Adrenal gland (tissue), 9 donors: ENCODE measurements at regions not wholly inside any gene's neighbourhood (a gene's known extent, or its start where the extent isn't known, plus 50 kb on each side); places are given as distances from the start of the nearest gene placed in this dataset.
A peak's percentile ranks its signal among the peaks of the same experiment; 100 is the strongest.
"Not testable (repeated sequence)": the region's sequence is repeated elsewhere in the genome, so short reads cannot be mapped to it uniquely, and the experiment has no call there.

Source experiments
- DNase-seq, 7 donors: peaks; one replicate each; pipeline ENCODE4 v3.0.0-alpha.2; 2019 to 2020
- H3K27ac ChIP-seq, 5 donors: fragments of 200-600 bp; sonication (generic) in 4 of 5; 1 replicate in 3 of 5; 2 replicates in 2 of 5; pipeline versions ENCODE4 v1.5.1 to v1.8.0; 2016 to 2020; ENCODE audit warnings: mild to moderate bottlenecking in 1 of 5
- H3K27me3 ChIP-seq: fragments of 200-600 bp; 2 replicates; pipeline ENCODE4 v1.8.0; 2021
- H3K36me3 ChIP-seq, 2 donors: fragments of 200-600 bp; replicated peaks in 1 of 2; 1 replicate in 1 of 2; 2 replicates in 1 of 2; pipeline versions ENCODE4 v1.5.1 to v1.8.0; 2018 to 2022
- H3K4me1 ChIP-seq, 2 donors: fragments of 200-600 bp; replicated peaks in 1 of 2; 1 replicate in 1 of 2; 2 replicates in 1 of 2; pipeline versions ENCODE4 v1.5.1 to v1.8.0; 2018 to 2021
- H3K4me3 ChIP-seq, 4 donors: fragments of 200-600 bp; sonication (generic) in 3 of 4; one replicate each; pipeline ENCODE4 v1.5.1; 2016 to 2018
- H3K9me3 ChIP-seq, 3 donors: fragments of 200-600 bp; sonication (generic) in 1 of 3; replicated peaks in 1 of 3; 1 replicate in 2 of 3; 2 replicates in 1 of 3; pipeline versions ENCODE4 v1.5.1 to v1.8.0; 2016 to 2021
- POLR2A ChIP-seq, 2 donors: fragments of 450-650 bp; IDR thresholded peaks; one replicate each; pipeline ENCODE4 v1.6.1; 2017; ENCODE audit warnings: antibody characterized with exemption in 2 of 2, mild to moderate bottlenecking in 2 of 2, moderate library complexity in 1 of 2
- WGBS, 4 donors: extraction: QIAGEN DNeasy Blood & Tissue Kit in 2 of 4; methylation state at CpG; one replicate each; pipeline versions ENCODE4 v1.1.5 to v1.1.7; 2013 to 2017; 5-methylcytosine and 5-hydroxymethylcytosine counted together
- intact Hi-C, 2 donors: fragments of 100-400 bp; cut with DNase I; formaldehyde crosslinking; loops; one replicate each; pipeline versions ENCODE4 v1.14.1 to v1.15.0; 2022 to 2023
- TF ChIP-seq, protein P1 (sequence below), 6 experiments: fragments of 450-650 bp in 4 of 6; fragments of 200-600 bp in 2 of 6; sonication (generic) in 1 of 6; IDR thresholded peaks; 1 replicate in 5 of 6; 2 replicates in 1 of 6; pipeline versions ENCODE4 v1.5.1 to v1.8.0; 2016 to 2021; ENCODE audit warnings: antibody characterized with exemption in 6 of 6, mild to moderate bottlenecking in 2 of 6, moderate library complexity in 1 of 6
- donor health status: healthy with polysubstance abuse.
- donor health status: Bipolar disorder and iron deficiency.
- donor health status: DM: yes; HTN: yes; CAD: no.
- donor health status: DM: no; HTN: no; CAD: no.
- donor health status: DM: no; HTN: no; CAD: no.

DNA sequence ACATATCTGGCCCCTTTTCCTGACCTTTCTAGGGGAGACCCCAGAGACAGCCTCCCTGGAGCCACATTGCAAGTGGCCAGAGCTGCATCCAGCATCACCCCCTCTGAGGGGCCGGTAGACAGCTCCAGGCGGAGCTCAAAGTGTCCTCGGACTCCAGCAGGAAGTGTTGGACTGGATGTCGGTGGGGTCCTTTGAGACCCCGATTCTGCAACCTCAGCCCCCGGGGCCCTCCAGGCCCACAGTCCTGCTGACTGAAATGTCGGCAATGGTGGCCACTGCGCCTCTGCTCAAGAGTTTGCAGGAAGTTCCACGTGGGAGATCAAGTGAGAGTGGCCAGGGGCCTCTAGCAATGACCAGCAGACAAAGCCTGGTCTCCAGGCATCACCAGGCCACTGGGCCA lies 115.9 kb upstream of the FOXD4L5 start:
- DNase-seq, result no peak
- Histone ChIP-seq H3K4me1 (no peaks in the 10 kb centered on the region), H3K9me3 (no peaks in the 10 kb centered on the region), H3K27me3 (no peaks in the 10 kb centered on the region), H3K4me3 (no peak overlapping the region), H3K36me3 (no peaks in the 10 kb centered on the region), H3K27ac (no peak overlapping the region)
- intact Hi-C loops, result no loop called here
- 75 to 81% (median 77%) methylated on average over 9 of the region's 9 CpGs for WGBS, 4 donors
- TF ChIP-seq, protein P1, sequence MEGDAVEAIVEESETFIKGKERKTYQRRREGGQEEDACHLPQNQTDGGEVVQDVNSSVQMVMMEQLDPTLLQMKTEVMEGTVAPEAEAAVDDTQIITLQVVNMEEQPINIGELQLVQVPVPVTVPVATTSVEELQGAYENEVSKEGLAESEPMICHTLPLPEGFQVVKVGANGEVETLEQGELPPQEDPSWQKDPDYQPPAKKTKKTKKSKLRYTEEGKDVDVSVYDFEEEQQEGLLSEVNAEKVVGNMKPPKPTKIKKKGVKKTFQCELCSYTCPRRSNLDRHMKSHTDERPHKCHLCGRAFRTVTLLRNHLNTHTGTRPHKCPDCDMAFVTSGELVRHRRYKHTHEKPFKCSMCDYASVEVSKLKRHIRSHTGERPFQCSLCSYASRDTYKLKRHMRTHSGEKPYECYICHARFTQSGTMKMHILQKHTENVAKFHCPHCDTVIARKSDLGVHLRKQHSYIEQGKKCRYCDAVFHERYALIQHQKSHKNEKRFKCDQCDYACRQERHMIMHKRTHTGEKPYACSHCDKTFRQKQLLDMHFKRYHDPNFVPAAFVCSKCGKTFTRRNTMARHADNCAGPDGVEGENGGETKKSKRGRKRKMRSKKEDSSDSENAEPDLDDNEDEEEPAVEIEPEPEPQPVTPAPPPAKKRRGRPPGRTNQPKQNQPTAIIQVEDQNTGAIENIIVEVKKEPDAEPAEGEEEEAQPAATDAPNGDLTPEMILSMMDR (IDR thresholded peaks at IDR 0.05), result no peak
- no peak for TF ChIP-seq POLR2A (IDR thresholded peaks at IDR 0.05)

DNA sequence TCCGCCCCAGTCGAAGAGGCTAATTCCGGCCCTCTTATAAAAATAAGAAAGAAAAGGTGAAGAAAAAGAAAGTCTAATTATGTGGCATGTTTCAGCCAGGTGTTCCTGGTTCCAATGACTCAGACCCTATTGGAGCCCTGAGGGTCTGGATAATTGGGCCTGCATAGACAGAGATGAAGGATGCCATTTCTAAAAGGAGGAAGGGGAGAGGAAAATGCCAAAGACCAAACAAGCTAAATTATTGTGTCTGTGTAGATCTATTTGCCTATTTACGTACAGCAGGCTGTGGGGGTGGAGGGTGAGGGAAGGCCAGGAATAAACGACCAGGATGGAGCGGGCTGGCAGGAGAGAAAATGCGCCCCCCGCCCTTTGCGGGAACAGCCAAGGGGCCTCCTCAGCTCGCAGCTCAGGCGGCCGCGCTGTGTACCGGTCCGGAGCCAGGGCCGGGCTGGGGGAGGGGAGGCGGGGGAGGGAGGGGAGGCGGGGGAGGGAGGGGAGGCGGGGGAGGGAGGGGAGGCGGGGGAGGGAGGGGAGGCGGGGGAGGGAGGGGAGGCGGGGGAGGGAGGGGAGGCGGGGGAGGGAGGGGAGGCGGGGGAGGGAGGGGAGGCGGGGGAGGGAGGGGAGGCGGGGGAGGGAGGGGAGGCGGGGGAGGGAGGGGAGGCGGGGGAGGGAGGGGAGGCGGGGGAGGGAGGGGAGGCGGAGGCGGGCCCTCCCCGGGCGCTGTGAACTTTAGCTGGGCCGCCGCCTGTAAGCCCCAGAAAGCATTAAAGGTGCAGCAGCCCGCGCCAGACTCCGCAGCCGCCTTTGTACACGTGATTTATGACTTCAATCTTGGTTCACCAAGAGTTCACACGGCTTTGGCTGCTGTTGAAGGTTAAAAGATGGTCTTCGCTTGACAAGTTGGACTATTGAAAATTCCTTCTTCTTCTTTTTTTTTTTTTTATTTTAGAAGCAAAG lies 113.0 kb upstream of the FOXD4L5 start:
- H3K36me3 ChIP-seq, H3K4me3 ChIP-seq, H3K27ac ChIP-seq, DNase-seq, H3K4me1 ChIP-seq, intact Hi-C loops, H3K27me3 ChIP-seq, H3K9me3 ChIP-seq: not testable (repeated sequence)
- 78 to 84% (median 81%) methylated on average over 17 to 29 of the region's 42 CpGs for WGBS, 4 donors

DNA sequence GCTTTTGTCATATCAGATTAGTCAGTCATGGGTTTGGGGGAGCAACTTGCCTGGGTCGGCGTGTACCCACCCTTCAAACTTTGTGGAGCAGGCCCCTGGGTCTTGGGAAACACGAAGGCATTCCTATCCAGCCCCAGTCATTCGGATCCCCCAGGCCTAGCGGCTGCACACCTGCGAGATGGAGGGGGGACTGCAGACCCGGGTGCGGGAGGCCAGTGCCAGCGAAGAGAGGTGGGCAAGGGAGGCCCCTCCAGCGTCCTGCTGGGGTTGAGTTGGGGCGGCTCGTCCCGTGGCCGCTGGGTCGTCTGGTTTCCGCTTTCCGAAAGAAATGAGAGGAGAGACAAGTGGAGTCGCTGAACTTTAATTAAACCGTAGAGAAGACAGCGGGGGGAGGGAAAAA lies 112.2 kb upstream of the FOXD4L5 start:
- not testable (repeated sequence) for H3K27ac ChIP-seq, DNase-seq
- 85 to 87% (median 86%) methylated on average over 16 to 20 of the region's 20 CpGs for WGBS, 4 donors

DNA sequence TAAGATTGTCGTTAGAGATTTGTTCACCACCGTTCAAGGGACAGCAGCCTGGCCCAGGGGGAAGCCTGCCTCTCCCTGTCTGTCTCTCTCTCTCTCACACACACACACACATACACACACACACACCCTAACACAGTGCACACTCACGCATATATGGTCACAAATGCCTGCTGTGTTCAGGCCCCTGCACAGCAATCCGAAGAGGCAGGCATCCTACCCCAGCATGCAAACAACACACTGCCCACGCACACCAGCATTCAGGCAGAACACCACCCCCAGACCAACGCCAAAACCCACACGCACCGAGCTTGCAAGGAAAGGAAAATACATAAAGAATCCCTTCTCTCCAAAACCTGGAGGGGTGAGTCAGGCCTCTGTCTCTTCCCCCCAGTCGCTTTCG lies 111.6 kb upstream of the FOXD4L5 start:
- DNase-seq, H3K36me3 ChIP-seq, H3K27ac ChIP-seq, H3K4me1 ChIP-seq, H3K4me3 ChIP-seq, H3K27me3 ChIP-seq, intact Hi-C loops, H3K9me3 ChIP-seq: not testable (repeated sequence)
- 63 to 78% (median 72%) methylated on average over 9 to 10 of the region's 10 CpGs for WGBS, 4 donors

More for the DNA sequence above, 112.2 kb upstream of the FOXD4L5 start:
- H3K36me3 ChIP-seq, H3K4me1 ChIP-seq, intact Hi-C loops, H3K27me3 ChIP-seq, H3K9me3 ChIP-seq, H3K4me3 ChIP-seq: not testable (repeated sequence)

DNA sequence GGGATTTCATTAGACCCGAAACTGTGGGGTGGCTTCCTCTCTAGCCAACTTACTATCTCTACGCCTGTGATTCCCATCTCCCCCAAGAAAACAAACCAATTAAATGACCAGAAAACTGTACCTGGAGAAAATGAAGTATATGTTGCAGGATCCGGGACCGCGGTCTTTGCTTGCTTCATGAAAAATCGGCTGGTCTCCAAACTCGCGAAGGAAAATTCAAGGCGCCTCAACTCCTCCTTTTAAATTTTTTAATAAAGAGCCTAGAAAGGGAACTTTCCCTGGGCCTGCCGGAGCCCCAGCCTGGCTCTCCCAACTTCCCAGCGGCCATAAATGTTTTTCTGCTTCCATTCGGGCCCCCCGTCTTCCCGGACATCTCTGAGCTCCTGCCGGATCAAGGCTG lies 110.8 kb upstream of the FOXD4L5 start:
- H3K4me1 ChIP-seq, intact Hi-C loops, H3K9me3 ChIP-seq, H3K36me3 ChIP-seq, H3K27me3 ChIP-seq, H3K4me3 ChIP-seq, H3K27ac ChIP-seq, DNase-seq: not testable (repeated sequence)
- WGBS, 4 donors, result 79 to 91% (median 83%) methylated on average over 6 to 12 of the region's 15 CpGs

DNA sequence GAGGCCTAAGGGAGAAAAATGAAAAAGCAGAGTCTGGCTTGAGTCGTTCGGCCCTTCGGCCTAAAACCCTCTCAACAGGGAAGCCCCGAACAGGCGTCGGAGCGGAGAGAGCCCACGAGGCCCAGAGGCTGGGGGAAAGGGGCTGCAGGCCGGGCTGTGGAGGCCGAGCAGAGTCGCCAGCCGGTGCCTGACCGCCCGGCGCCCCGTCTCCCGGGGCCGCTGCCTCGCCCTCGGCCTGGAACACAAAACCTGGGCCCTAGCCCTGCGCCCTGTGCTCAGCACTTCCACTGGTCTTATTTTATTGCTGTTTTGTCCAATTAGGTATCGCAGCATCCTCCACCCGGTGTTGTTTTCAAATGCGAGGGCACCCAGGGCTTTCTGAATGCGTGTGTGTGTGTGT lies 110.1 kb upstream of the FOXD4L5 start:
- H3K4me3 ChIP-seq, H3K4me1 ChIP-seq, H3K36me3 ChIP-seq, DNase-seq, H3K27ac ChIP-seq, intact Hi-C loops, H3K9me3 ChIP-seq, H3K27me3 ChIP-seq: not testable (repeated sequence)
- 77 to 92% (median 79%) methylated on average over 7 to 21 of the region's 25 CpGs for WGBS, 4 donors

DNA sequence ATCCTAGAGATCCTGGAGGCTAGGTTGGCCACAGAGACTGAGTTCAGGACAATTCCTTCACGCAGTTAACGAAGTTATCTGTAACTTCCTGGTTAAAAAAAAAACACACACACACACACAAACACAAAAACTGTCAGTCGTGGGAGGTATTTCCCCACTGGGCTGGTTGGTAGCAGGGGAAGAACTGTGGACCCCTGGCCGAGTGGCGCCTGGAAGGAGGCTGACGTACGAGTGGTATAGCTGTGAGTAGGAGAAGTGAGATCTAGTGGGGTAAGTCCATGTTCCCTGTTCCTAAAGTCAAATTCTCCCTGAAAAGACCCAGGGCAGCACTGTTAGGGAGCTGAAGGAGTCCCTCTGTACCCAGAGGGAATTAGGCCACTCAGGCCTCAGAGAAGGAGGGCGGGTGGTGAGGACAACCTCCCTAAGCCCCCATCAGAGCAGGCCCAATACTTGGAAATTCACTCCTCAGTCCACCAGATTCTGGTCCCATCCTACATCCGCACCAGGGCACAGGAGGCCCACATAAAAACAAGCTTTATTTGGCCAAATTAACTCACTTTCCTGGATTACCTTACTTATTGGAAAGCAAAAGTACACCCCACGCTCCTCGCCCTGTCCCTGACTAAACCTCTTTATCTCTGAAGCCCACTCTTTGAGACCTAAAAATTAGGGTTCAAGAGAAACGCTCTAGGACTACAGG lies 108.3 kb upstream of the FOXD4L5 start:
- WGBS, 4 donors, result 62 to 75% (median 74%) methylated on average over 10 to 12 of the region's 12 CpGs
- intact Hi-C loops, DNase-seq: not testable (repeated sequence)

DNA sequence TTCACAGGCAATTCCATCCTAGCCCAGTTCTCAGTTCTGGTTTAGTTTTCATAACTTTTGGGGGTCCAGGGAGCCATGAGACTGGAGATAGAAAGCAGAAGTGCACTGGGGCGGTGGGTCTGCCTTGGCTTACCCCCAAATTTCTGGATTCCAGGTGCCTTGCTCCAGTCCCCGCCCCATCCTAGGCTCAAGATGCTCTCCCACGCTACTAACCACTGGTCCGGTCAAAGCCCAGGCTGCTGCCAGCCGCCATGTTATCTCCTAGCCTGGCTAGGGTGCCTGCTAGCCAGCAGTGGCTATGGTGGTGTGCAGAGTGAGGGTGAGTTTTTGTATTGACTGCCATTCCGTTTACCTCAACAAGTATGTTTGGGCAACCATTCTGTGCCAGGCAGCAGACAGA lies 107.6 kb upstream of the FOXD4L5 start:
- DNase-seq, result not testable (repeated sequence)
- 55 to 69% (median 67%) methylated on average over 3 to 6 of the region's 6 CpGs for WGBS, 4 donors

More for the DNA sequence above, 108.3 kb upstream of the FOXD4L5 start:
- H3K27me3 ChIP-seq, H3K36me3 ChIP-seq, H3K4me3 ChIP-seq, H3K9me3 ChIP-seq, H3K27ac ChIP-seq, H3K4me1 ChIP-seq: not testable (repeated sequence)

DNA sequence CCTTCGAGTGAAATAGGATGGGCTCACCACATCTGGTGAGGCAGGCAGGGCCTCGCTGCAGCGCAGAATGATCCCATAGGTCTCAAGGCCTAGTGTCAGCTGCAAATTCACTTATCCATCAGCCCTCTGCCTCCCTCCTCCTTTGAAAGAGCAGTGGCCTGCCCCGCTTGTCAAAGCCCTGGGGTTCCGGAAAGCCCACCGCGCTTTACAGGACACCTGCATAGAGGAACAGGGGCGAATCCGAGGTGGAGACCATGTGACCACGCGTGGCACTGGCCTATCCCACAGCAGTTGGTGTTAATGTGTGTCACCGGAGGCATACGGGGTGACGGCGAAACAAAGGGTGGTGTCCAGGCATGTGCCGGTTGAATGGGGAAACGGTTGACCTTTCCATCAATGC lies 104.7 kb upstream of the FOXD4L5 start:
- intact Hi-C loops, H3K36me3 ChIP-seq, H3K27me3 ChIP-seq, H3K9me3 ChIP-seq, H3K27ac ChIP-seq, H3K4me3 ChIP-seq, H3K4me1 ChIP-seq: not testable (repeated sequence)
- 63 to 89% (median 83%) methylated on average over 5 to 16 of the region's 17 CpGs for WGBS, 4 donors
- peak in 2 of 7 donors; percentile 38 to 75 for DNase-seq

More for the DNA sequence above, 107.6 kb upstream of the FOXD4L5 start:
- H3K27me3 ChIP-seq, H3K4me3 ChIP-seq, H3K27ac ChIP-seq, H3K9me3 ChIP-seq, H3K36me3 ChIP-seq, intact Hi-C loops, H3K4me1 ChIP-seq: not testable (repeated sequence)

DNA sequence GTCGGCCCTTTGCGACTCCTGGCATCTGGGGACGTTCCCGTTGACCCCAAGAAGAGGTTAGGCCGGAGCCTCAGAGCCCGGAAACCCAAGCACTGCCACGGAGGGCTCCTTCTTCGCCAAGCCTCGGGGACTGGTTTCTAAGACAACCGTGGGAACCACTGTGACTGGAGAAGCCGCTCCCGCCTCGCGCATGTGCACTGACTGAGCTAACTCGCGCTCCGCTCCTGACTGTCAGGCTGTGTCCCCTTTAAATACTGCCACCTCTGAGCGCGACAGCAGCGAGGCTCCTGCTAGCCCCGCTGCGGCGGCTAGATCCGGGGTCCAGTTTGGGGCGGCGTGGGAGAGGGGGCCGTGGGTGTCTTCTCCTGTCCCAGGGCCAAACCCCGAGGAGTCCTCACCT lies 104.2 kb upstream of the FOXD4L5 start:
- H3K4me3 ChIP-seq, H3K4me1 ChIP-seq, H3K36me3 ChIP-seq, H3K27ac ChIP-seq, intact Hi-C loops, DNase-seq, H3K27me3 ChIP-seq, H3K9me3 ChIP-seq: not testable (repeated sequence)
- WGBS, 4 donors, result 85 to 91% (median 89%) methylated on average over 26 to 28 of the region's 28 CpGs; no CpG with 5 or more reads in 1 of the 4 donors
